ENCODE measurements at regions not wholly inside any gene's neighbourhood (a gene's known extent, or its start where the extent isn't known, plus 50 kb on each side); places are given as distances from the start of the nearest gene placed in this dataset.
"Not testable (repeated sequence)": the region's sequence is repeated elsewhere in the genome, so short reads cannot be mapped to it uniquely, and the experiment has no call there.

DNA sequence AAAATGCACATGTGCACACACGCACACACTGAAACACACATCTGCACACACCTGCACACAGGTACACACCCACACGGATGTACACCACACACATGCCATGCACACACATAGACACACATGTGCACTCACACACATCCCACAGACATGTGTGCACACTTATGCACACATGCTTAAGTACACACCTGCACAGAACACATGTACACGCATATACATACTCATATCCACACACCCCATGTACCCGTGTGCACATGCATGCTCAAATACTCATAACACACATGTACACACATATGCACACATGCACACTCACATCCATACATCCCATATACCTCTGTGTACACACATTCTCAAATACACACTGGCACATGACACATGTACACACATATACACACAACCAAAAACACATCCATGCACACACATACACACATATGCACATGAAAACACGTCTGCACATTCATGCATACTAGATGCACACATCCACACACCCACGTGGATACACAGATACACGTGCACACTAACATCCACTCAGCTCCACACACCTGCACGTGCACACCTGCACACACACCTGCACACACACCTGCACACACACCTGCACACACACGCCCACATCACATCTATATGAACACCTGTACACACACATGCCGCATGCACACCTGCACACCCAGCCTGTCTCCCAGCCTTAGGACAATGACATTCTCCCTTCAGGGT lies 336.7 kb downstream of the ADGRD1 start:
- DNase-seq, result no peak

DNA sequence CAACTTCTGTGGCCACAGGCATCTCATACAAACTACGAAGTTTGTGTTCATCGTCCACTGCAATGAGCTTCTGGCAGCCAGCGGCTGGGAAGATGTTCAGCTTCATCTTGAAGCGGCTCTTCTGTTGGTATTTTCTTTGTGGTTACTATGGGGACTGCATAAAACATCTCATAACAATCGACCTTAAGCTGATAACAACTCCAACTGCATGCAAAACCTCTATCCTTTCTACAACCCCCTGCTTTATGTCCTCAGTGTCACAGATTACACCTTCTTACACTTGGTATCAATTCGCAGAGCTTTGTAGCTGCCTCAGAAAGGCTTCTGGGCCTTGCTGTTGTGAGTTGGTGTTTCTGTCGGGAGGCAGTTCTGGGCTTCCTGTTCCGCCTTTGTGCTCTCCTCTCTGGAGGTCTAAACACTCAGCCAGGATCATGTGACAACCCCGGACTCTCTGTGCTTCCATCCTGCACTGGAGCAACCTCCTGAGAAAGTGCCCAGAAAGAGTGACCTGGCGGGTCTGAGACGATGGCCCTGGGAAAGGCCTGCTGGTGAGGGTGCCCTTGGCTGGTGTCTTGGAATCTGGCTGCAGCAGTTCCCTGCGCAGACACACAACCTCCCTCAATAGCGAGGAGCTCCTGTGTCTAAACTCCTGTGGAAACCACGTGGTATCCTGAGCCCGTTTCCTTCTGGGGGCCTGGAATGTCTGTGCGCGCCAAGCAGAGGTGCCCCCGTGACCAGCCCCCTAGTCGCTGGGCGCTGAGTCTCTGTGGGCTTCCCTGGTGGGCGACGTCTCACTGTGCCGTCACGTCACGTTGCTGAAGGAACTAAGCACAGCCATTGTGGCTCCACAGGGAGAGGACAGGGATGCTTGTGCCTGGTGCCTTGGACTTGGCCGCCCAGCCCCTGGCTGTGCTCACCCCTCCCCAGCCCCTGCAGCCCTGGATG lies 339.6 kb downstream of the ADGRD1 start:
- DNase-seq, result not testable (repeated sequence)

DNA sequence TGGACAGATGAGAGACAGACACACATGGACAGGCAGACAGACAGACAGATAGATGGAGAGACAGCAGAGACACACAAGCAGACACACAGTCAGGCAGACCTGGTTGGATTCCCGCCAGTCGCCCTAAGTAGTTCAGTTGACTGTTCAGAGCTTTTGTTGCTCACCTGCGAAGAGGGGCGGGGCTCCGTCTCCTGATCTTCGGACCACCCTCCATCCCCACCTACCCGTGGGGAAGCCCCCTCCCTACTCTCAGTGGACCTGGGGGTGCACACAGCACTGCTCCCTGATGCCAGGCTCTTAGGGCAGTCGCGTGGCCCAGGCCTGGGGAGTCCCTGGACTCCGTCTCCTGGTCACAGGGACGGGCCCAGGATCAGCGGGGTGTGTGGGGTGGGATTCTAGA lies 341.0 kb downstream of the ADGRD1 start:
- DNase-seq, result not testable (repeated sequence)

DNA sequence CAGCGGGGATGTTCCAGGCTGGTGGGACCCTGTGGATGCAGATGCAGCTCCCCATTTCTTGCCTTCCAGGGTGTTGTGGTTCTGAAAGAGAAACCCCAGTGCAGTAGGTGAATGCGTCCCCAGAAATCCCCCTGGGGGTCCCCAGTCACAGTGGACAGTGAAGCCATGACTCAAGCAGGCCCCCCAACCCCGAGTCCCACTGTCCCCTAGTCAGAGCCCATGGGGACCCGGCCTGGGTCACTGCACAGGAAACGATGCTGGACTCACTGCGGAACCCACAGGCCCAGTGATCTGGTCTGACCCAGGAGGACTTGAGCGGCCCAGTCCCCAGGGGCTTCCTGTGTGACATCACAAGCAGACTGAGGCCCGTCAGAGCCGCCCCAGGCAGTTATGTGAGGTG lies 341.4 kb downstream of the ADGRD1 start:
- not testable (repeated sequence) for DNase-seq

DNA sequence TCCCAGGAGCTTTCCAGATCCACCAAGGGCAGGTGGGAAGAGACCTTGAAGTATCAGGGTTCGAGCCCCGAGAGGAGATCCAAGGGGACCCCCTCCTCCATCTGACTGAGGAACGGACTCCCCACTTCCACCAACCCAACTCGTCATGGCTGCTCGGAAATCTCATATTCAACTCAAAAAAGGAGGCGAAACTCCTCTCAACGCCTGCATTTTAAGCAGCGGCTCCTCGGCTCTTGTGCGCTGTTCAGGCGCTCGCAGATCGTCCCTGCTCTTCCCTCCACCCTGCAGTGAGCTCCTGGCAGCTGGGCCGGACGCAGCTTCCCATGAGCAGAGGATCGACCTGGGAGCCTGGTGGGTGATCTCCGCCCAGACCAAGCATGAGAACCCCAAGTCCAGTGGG lies 341.9 kb downstream of the ADGRD1 start:
- DNase-seq, result not testable (repeated sequence)

DNA sequence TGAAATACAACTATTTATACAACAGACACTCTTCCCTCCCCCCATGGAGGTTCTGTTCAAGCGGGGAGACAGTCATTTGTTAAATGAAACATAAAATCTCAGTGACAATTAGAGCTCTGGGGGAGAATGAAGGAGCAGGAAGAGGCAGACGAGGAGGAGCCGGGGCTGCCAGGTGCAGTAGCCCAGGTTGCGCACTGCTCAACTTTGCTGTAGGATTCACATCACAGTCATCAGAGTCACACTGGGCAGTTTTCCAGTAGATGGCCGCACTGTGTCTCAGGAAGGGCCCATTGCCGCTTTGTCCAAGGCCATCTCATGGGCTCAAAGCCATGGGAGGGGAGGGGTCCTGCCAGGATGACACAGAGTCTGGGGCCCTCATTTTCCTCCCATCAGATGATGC lies 342.4 kb downstream of the ADGRD1 start:
- not testable (repeated sequence) for DNase-seq

DNA sequence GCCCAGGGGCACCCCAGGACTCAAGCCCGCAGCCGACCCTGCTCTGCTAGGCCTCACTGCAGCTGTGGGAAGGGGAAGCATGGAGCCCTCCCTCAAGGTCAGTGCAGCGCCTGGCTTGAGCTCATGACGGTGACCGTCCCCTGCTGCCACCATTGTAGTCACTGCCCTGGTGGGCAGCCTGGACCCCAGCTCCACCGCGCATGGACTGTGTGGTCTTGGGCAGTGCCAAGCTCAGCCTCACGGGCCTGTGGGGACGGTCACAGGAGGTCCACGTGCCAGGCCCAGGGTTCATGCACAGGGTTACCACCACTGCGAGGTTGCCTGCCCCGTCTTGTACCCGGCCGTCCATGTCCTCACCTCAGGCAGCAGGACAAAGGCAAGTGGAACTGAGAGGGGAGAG lies 342.9 kb downstream of the ADGRD1 start:
- DNase-seq, result not testable (repeated sequence)

DNA sequence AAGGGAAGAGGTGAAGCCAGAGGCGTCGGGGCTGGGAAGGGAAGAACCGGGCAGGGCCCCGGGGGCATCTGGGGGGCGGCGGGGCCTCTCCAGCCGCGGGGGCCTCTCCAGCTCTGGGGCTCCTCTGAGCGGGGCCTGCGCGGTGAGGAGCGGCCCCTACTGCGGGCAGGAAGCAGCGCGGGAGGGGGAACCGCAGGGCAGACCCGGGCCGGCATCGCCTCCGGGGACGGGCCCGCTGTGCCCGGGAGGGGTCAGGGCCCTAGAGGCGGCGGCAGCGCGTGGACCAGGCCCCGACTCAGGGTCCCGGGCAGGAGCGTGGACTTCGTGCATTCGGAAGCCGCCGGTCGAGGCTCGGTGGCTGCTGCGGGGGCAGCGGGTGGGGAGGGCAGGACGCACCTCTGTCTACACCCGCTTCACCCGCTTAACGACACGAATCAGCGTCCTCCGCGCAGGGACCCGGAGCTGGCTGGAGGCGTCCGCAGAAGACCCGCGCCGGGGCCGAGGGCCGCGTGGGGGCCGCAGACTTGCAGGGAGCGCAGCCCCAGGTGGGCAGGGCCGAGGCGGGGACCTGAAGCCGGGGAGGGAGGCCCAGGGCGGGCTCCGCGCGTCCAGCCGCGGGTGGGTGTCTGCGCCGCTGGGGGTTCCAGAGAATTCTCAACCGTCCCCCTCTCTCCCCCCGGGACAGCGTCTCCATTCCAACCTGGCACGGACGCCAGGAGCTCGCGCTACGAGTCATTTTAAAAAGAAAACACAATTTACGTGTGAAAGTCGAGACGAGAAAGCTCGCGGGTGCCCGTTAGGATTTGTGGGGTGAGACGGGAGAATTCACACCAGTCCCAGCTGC lies 345.0 kb downstream of the ADGRD1 start:
- DNase-seq, result not testable (repeated sequence)

DNA sequence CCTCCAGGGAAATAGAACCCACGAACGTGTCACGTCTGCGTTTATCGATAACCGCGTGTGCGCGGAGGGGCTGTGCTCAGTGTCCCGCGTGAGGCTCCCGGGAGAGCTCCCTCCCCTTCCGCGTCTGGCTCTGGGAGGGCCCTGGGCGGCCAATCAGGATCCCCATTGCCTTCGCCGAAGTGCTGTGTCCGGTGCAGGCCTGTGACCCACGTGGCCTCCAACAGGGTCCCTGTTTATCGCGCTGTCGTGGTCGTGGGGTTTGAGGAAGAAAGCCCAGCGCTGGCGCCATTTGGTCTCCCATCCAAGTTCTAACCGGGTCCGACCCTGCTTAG lies 345.6 kb downstream of the ADGRD1 start:
- not testable (repeated sequence) for DNase-seq

DNA sequence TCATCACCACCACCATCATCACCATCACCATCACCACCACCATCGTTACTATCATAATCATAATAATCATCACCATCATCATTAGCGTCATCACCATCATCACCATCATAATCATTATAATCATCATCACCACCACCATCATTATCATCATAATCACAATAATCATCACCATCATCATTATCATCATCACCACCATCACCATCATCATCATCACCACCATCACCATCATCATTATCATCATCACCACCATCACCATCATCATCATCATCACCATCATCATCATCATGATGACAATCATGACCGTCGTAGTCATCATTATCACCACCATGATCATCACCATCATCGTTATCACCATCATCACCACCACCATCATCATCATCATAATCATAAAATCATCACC lies 349.9 kb downstream of the ADGRD1 start:
- not testable (repeated sequence) for DNase-seq

DNA sequence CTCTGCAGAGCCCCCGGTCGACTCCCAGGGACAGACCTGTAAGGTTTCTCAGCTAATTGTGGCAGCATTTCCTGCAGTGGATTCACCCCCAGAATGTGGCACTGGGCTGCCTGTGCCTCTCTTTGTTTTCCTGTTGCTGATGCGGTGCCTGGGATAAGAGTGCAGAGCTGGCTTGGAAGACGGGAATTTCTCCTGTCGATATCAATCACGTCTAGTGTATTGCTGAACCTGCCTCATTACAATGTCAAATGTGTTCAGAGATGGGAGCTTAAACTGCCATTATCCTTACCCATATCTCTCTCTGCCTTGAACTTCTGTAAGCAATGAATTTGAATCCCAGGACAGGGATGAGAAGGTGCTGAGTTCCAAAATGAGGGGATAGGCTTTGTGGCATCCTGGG lies 350.9 kb downstream of the ADGRD1 start:
- not testable (repeated sequence) for DNase-seq

DNA sequence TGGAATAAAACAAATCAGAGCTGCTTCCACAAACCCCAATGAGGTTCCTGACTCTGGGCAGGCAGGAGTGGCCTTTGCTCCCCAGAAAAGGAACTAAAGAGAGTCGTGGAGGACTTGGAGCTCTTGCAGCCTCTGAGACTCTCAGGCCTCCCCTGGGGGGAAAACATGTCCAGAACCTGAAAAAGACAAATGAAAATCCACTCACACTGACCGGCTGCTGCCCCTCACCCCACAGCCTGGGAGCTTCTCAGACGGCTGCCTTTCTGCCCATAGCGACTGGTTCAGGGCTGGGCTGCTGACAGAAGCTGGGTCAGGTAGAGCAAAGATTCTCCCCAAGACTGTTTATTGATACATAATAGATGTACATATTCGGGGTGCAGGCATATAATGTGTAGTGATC lies 356.0 kb downstream of the ADGRD1 start:
- no peak for DNase-seq

DNA sequence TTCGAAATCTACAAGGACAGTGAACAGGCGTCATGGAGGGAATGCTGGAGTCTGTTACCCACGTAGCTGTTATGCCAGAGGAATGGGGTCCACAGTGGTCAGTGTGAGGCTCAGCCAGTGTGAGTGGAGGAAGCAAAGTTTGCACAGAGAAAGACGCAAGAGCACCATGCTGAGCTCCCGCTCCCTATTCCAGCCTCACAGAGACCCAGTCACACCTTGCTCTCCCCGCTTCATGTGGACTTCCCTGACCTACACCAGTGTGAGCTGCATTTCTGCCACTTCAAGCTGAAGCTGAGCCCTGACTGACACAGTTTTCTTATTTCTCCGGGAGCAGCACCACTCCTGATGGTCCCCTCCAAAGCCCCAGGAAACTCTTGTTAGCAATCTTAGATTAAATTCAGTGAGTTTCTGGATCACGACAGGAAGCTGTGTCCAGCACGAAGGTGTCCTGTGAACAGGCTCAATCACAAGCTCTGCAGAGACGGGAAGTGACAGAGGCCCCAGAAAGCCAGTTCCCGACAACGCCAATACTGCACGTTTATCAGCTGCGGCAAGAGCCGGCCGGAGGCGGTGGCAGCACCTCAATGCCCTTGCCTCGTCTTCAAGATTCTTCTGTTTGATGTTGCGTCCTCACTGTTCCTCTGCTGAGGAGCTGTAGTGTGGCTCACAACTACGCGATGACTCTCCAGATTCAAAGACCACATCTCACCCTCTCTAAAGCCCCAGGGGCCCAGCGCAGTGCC lies 356.7 kb downstream of the ADGRD1 start:
- not testable (repeated sequence) for DNase-seq

DNA sequence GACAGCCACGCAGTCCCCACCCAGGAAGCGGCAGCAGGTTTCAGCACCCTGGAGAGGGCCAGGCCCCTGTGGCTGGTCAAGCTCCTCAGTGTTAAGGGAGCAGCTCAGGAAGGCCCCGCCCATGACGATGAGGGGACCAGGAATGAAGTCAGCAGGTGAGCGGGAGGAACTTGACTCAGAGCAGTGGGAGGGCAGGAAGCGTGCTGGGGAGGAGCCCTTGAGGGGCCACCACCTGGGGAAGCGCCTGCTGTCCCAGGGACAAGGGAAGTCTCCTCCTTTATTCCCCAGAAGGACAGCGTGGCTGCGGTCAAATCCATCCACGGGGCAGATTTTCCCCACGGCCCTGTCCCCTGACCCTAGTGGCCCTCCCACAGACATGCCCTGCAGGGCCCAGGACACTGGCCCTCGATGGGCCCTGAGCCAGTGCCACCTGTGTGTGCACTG lies 357.6 kb downstream of the ADGRD1 start:
- DNase-seq, result not testable (repeated sequence)

DNA sequence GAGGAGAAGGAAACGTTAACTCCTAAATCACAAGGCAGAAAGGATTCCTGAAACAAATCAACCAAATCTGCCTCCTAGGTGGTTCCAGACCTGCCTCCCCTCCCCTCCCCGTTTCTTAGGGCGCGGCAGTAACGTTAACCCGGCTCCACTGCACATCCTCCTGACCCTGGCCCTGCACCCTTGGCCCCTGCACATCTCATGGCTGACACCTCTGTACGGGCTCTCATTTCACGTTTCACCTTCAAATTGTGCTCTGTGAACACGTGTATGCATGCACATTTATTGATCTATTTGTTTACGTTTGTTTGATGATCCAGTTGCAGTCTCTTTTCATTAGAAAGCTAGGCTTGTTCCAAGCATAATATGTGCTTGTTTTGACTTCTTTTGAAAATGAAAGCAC lies 358.1 kb downstream of the ADGRD1 start:
- no peak for DNase-seq

DNA sequence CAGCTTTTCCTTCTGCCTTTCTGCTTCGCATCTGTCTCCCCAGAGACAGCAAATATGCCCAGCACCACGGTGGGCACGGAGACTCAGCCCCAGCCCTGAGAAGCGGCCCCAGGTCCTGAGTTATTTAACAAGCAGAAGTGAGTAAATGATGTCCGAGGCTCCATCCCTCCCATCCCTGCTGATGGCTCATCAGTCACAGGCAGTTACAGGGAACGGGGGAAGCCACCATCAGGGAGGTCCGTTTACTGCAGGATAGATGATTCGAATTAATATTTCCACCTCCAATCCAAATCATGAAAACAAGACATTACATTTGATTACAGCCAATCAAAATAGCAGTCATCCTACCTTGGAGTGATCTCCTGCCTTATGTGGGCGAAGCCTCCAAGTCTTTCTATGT lies 358.7 kb downstream of the ADGRD1 start:
- DNase-seq, result not testable (repeated sequence)

DNA sequence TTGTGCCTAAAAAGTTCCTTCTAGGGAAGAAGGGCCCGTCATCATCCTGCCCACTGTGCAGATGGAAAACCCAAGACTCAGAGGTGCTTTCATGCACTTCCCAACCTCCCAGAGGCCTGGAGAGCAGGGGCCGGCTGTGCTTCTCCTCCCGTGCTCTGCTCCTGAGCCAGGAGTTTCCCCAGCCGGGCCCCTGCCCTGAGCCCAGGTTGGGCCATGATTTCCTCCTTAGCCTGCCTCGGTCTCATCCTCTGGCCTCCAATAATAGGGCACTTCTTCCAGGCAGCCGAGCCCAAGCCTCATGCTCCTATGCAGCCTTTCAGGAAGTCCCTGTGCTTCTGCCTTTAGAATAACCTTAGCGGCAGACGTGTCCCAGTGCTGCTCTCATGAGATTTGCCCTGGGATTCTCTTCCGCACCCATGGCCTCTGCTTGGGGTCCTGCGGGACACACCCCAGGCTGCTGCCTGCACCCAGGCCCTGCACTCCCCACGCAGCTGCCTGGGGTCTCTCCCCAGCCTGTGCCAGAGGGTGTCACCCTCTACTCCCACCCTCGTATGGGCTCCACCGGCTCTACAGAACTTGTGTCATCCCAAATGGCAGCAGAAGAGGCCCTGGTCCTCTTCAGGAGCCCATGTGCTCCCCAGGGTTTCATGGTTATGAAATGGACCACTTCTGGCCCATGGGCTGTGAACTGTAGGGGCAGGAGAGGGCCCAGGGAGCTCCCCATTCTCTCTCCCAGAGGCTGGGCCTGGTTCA lies 359.3 kb downstream of the ADGRD1 start:
- DNase-seq, result no peak

DNA sequence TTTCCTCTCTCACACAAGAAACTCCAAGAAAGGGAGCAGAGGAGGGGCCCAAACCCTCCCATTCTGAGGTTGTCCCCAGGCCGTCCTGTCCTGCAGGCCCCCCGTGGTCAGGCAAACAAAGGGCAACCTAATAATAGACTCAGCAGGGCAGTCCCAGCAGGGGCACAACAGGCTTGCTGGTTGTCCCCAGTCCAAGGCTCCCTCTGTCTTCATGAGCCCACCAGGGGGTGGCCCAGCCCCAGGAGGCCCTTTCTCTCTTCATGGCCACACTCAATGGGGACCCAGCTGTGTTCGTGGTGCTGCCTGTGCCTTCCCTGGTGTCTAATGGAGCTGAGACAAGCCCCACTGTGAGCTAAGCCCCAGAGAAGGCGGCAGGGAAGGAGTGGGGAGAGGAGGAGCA lies 359.9 kb downstream of the ADGRD1 start:
- no peak for DNase-seq

DNA sequence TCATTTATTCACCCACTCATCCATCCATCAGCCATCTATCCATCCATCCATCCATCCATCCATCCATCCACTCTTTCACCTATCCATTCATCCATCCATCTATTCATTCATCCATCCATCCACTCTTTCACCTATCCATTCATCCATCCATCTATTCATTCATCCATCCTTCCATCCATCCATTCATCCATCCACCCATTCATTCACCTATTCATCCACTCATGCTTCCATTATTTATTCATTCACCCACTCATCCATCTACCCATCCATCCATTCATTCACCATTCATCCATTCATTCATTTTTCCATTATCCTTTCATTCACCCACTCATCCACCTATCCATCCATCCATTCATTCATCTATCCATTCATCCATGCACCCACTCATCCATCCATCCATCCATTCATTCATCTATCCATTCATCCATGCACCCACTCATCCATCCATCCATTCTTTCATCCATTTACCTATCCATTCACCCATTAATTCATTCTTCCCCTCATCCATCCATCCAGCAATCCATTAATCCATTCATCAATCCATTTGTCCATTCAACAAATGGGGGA lies 360.9 kb downstream of the ADGRD1 start:
- no peak for DNase-seq

DNA sequence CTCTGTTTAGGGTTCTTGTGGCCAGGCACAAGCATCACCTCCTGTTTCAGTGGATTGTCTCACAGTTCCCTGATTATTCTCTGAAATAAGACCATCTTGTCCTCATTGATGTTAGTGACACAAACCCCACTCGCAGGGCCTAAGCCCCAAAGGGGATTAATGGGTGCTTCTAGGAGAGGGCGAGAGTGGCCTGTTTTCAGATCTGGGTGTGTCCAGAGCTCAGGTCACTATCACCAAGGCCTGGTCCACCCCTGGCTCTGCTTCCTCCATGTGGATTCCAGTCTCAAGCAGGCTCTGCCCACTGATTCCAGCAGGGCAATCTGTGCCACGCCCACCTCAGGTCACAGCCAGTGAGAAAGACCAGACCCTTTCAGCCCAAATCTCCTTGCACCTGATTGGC lies 361.9 kb downstream of the ADGRD1 start:
- DNase-seq, result no peak

DNA sequence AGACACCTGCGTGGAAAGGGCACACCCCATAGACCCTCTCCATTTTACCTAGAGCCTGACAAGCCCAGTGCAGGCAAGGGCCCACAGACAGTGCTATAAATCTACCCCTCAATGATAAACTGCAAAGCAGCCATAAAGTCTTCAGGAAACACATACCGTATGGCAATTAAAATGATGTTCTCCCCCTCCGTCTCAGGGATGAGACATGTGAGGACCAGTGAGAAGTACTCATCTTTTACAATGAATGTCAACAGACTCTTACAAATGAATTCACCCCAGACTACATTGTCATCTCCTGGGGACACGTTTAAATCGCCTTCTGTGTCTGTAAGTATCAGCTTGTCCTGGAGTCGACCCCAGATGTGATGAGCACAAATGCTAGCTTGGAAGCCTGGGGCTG lies 362.7 kb downstream of the ADGRD1 start:
- no peak for DNase-seq
